NCI-H526 (cell line): ENCODE measurements at regions not wholly inside any gene's neighbourhood (a gene's known extent, or its start where the extent isn't known, plus 50 kb on each side); places are given as distances from the start of the nearest gene placed in this dataset.

ENCODE experiments used
- DNase-seq, 2 experiments: peaks; one replicate each; lab custom pipeline; 2025; lab: John Stamatoyannopoulos, UW

DNA sequence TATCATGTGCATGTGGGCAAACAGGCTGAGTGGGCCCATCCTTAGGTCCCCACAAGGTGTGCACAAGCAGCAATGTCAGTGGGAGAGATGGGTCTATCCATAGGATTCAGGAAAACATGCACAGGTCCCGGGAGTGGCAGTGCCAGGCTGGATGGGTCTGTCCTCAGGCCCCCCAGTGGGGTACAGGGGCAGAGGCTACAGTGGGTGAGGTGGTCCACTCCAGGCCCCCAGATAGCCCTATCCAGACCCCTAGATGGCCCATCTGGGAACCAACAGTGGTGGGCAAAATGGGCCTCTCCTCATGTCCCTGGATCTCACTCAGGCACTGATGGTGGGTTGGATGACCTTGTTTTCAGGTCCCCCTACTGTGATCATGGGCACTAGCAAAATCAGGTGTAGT, 277.8 kb upstream of the SYT1 start:
- DNase-seq: no peak

DNA sequence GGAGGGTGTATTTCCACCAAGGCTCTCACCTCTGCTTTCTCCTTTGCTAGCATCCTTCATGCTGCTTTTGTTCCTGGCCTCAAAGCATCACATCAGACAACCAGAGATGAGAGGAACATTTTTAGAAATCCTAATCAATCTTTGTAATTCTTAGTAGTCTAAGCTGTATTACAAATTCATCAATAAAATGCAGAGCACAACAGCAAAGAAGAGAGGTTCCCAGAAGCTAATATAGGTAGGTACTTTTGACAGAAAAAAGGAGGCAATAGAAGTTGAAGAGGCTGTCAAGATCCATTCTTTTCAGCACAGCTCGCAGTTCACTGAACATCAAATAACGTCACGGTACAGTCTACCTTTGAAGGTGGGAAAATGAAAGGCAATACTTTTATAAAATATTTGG, 265.2 kb upstream of the SYT1 start:
- no peak for DNase-seq

DNA sequence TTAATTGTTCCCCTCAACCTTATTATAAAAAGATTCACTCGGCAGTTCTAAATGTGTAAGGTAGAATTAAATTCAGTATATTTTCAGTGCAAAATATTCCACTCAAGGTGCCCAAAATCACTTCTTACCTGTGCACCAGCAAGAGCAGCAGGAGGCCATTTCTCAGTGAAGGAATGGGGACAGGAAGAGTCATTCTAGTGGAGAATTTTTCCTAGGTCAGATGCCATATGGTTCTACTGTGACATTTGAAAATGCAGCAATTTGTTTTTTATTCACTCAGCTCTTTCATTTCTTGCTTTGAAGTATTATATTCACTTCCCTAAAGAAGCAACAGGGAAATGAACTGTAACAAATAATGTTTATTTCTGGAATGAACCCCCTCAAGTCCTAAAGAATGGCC, 264.0 kb upstream of the SYT1 start:
- no peak for DNase-seq

DNA sequence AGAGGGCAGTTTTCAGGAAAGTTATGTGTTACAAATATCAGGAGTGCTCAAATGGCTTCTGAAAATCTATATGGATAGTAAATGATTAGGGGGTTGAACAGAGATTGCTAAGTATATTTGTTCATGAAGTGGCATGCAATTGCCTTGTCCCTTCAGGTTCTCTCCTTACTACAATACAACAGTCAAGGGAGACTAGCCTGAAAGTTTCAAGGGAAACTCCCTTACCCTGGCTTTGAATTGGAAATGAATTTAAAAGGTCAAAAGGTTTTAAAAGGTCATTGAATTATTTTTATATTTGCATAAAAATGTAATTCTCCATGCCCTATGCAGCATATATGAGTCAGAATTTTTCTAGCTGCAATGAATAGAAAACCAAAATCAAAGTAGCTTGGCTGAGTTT, 253.1 kb upstream of the SYT1 start:
- DNase-seq: no peak

DNA sequence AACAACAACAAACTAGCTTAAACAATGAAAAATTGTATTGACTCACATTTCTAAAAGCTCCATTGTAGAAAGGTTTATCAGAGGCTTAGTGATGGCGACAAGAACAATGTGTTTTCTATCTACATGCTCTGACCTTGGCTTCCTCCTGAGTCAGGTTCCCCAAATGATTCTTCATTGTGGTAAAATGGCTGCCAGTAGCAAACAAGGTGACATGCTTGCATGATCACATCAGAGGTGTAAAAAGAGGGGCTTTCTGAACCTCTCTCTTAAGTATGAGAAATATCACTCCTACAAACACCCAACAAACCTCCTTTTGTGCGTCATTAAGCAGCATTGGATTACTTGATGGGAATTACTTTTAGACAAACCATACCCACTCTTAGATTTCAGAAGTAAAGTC, 252.4 kb upstream of the SYT1 start:
- DNase-seq: no peak

DNA sequence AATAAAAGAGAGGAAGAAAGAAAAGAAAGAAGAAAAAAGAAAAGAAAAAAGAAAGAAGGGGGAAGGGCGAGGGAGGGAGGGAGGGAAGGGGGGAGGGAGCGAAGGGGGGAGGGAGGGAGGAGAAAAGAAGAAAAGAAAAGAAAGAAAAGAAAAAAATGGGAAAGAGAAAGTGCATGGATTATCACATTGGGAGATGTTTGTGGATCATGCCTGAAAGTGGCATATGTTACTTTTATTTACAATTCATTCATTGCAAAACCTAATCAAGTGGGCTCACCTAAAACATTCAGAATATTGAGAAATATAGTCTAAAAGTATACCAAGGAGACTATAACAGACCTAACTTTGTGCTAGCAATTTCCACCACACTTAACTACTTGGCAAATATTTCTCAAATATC, 246.9 kb upstream of the SYT1 start:
- DNase-seq: no peak

DNA sequence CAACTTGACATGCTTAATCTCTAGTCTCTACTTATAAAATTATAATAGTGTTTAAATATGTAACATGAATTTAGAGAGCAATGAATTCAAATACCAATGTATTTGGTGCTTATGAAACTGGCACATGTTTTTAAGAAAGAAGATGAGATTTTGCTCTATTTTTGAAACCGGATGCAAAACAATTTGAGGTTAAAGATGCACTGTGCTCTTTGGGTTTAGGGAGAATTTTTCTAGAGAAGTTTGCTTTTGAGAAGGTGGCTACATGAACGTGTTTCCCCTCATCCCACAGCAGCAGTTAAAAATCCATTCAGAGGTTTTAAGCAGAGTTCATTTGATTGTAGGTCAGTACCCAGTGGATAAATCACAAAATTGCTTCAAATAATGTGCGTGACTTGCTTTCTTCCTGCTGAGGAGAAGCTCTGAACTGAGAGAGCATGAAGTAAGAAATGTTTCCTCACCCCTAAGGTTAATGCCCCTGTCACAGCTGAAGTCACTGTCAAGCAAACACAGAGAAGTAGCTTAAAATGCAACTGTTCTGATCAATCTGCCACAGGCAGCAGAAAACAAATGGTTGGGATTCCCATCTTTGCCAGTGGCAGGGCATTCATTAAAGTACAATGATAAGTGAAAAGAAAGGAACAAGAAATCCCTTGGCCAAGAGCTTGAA, 241.9 kb upstream of the SYT1 start:
- DNase-seq: no peak

DNA sequence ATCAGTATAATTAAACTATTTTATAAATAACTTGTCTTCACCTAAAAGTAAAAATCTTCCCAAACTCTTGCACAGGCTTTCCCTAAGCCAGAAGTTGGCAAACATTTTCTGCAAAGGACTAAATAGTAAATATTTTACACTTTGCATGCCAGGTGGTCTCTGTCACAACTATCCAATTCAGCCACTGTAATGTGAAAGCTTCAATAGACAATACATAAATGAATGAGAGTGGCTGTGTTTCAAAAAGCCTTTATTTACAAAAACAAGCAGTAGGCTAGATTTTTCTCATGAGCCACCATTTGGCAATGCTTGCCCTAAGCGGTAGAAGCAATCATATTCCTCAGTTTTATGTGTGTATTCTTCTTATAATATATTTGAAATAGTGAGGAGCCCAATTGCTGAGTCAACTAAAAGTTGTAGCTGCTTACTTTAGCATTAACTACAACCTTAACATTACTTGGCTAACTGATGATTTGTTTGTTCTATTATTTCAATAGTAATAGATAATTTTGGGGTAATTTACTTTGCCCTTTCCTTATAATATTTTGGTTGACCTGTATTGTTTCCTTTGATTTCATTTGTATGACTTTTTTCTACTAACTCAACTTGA, 236.0 kb upstream of the SYT1 start:
- no peak for DNase-seq

DNA sequence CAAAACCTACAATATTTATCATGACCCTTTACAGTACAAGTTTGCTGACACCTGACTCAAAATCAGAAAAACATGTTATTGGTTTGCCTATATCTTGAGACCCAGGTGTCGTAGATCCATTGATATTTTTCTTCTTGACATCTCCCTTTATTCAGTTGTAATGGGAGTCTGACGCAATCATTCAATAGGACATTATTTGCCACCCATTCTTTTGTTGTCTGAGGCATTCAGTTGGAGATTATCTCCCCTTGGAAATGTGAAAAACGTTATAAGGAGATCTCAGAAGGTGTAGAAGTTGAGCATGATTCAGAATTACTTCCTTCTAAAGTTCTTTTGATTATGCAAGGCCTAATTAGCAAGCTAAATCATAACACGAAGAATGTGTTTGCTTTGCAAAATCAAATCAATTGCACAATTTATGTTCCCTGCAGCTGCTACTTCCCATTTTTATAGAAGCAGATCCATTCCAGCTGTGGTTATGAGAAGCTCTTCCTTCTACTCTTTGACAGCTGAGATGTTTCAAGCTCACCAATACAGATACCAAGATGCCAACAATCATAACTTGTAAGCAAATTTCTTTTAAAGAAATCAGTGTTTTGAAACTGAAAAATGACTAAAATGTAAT, 228.2 kb upstream of the SYT1 start:
- DNase-seq: no peak

DNA sequence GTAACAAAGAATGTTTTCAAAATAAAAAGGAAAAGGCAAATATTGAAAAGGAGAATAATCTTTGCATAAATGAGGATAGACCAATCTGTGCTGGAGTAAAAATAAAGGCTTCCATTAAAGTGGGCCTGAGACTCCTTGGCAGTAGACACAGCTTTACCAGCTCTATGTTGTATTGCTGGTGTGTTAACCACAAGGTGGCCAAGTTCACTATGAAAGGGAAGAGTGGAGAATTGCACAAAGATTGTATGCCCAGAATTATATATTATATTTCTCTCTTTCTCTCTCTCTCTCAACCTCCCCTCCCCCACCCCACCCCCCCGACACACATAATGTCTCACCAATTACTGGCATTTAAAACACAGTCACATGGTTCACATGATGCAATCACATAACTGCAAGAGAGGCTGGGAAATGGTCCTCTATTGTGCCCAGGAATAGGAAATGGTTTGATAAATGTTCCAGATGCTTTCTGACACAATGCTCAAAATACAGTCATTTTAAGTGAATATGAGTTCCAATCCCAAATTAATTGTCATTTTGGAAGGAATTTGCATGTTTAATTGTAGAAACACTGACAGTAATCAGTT, 222.6 kb upstream of the SYT1 start:
- DNase-seq: no peak

DNA sequence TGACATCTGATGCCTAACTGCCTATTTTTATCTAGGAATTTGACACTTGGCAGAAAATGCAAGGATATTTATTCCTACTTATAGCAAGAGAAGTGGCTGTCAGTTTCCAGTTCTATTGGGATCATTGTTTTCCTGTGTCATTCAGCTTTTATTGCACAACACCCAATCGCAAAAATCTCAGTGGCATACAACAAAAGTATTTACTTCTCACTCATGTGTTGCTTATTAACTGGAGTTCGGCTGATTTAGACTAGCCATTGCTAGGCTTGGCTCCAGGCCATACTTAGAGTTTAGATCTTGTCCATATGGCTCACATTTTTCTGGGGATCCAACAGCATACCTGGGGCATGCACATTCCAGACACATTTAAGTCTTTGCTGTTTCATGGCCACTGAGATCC, 218.6 kb upstream of the SYT1 start:
- DNase-seq: no peak

DNA sequence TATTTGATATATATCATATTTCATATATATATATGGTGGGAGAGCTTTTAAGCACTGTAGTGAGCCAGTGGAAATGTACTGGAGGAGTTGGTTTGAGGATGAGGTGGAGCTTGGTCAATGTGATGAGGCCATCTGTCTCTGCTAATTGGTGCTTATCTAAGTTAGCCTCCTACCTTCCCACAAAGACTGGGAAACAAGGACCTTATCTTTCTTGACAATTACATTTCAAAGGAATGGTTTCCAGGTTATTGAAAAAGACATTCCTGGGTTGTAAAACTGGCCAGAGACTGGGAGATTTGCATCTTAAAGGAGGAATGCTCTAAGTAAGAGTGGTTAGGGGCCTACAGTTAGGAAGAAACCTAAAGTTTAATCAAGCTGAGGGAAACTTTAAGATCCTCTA, 212.8 kb upstream of the SYT1 start:
- DNase-seq: no peak

DNA sequence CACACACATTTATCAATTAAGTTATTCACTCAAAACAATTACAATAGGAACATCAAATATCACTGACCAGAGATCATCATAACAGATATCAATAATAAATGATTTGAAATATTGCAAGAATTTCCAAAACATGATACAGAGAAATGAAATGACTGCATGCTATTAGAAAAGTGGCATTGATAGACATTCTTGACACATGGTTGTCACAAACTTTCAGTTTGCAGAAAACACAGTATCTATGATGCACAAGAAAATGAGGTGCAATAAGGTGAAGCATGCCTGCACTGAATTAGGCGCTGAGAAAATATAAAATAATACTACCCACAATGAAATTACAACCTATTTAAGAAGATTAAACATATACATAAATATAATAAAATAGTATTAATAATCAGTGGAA, 198.0 kb upstream of the SYT1 start:
- no peak for DNase-seq

DNA sequence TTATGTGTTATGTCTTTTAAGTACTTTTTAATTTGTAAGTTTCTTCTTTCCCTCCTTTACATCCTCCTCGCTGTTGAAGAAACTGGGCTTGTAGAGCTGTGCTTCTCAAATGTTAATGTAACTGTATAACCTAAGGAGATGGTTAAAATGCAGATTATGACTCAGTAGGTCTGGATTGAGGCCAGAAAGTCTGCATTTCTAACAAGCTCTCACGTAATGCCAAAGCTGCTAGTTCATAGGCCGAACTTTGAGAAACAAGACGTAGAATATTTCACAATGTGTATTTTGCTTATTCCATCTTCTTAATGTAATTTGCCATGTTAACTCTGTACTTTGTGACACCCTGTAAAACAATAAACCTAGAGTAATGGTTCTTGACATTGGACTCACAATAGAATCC, 193.3 kb upstream of the SYT1 start:
- DNase-seq: no peak

DNA sequence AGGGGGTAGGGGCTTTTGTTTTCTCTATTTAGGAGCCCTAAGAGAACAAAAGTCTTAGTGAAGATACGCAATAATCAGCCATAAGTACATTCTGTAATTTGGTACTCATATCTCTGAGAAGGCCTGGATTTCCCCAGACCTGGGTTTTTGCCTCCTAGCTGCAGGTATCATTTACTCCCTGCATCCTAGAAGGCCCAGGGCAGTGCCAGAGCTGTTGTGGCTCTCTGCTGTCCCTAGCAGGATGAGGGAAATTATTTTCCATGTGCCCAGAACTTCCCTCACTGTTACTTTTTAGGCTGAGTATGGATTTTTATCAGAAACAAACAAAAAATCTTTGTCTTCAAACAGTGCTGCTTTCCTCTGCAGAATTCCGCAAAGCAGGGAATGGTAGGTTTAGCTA, 192.5 kb upstream of the SYT1 start:
- no peak for DNase-seq

DNA sequence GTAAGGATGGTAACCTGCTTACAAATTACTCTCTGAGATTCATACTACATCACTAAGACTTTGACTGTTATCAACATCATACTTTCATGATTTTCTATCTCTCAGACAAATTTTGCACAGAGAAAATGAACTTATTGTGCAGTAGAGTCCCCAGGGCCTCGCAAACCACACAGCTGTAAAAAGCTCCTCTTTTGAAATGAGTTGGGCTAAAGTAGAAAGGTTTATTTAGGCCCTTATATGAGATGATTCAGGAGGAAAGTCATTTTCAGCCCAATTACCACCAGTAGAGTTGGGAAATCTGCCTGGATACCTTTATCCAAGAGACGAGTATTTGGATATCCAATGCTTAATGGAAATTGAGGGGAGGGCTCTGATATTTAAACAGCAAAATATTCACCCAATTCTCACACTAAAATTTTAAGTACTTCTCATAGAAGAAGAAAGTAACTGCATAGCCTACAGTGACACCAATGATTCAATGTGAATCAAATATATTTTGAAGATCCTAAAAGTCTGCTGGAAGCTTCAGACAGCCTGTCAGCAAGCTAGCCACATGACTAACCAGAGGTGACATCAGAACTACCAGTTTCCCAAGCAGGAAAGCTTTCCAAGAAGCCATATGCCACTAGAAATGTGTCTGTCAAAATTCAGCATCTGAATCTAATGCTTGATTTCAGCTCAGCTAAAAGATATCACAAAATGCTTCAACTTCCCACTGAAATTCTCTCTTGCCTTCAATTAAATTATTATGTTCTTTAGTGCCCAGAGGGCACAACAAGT, 190.1 kb upstream of the SYT1 start:
- DNase-seq: no peak

DNA sequence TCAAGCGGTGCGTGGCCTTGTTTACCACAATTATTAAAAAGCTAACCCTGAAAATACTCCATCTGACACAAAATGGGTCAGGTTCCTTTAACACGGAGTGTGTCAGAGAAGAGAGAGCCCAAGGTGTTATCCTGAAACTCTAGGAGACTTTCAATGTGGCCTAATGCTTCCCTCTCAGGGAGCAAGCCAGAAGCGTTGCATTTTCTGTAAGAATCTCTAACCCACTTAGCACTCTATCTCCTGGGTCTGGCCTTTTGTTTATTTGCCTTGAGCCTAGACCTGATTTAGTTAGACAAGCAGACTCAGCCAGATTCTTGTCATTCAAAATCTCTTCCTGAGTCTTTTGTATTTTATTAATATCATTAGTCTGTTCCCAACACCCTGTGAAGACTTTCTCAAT, 184.0 kb upstream of the SYT1 start:
- no peak for DNase-seq

DNA sequence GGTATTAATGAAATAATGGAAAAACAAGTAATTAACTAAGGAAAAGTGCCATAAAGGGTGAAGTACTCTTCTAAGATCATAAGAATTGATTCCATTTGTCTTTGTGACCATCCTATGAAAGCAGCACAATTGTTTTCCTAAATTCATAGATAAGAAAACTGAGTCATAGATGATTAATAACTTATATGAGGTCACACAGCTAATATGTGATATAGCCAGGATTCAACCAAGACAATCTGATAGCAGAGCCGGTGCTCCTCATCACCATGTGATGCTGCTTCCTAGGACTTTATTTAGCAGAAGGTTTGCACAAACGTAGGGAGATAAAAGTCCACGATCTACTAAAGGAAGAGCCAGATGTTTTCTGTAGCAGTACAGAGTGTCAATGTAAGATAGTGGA, 181.5 kb upstream of the SYT1 start:
- DNase-seq: no peak

DNA sequence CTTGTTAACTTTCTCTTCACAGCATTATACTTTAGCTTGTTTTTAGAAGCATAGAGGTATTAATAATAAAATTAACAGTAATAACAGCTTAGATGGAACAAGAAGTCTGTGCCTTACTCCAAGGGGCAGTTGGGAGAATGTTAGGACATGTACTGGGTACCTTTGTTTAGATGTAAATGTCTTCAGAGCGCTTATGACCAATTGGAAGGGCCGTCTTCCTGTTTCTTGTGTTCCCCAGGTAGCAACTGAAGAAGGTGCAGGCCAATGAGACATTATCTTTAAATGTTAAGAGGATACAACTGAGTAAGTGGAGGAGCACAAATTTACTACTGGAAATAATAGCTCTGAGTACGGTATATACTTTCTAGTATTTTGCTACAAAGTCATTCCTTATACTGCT, 180.9 kb upstream of the SYT1 start:
- no peak for DNase-seq

DNA sequence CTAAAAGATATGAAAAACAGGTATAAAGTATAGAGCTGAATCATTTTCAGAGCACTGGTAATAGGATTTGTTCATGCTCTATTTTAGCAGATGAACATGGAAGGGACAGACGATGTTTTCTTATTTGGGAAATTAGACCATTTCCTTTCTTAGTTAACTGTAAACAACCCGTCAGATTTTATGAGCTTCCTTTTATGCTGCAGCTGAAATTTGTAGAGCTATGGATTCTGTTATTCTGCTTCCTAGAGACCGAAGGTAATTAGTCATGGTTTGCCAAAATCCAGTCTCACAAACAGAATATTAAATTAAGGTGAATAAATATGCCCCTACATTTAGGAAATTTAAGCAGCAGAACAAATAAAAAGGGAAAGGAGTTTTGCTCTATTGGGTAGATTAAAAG, 180.2 kb upstream of the SYT1 start:
- no peak for DNase-seq

DNA sequence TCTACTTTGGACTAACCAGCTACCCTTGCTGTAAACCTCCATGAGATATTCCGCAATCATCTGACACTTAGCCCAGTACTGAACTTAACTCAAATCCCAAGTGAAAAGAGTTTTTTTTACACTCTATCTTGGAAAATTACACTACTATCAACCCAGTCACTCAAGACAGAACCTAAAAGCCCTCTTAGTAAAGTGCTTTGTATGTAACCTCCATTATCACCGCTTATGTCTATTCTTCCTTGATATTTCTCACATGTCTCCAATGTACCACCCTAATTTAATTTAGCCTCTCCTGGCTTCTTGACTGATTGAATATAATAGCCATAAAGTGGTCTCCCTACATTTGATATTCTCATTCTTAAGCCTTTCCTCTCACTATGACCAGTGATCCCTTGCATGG, 168.8 kb upstream of the SYT1 start:
- DNase-seq: no peak

DNA sequence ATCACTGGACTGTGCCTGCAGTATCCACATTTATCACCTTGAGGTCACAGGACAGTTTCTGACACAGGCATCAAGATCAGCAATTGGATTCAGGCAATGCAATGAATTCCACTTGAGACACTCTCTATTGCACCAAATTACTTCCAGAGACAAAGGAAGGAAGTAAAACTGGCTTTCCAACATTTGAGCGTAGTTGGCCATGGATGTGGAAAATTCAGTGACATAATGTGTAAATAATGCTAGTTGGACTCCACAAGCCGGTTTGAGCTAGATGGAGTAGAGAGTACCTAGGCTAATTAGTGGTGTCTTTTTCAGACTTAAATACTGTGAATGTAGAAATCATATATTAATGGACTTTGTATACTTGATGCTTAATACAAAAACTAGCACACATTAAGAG, 168.3 kb upstream of the SYT1 start:
- no peak for DNase-seq
